ENCODE measurements at regions not wholly inside any gene's neighbourhood (a gene's known extent, or its start where the extent isn't known, plus 50 kb on each side); places are given as distances from the start of the nearest gene placed in this dataset.

DNA sequence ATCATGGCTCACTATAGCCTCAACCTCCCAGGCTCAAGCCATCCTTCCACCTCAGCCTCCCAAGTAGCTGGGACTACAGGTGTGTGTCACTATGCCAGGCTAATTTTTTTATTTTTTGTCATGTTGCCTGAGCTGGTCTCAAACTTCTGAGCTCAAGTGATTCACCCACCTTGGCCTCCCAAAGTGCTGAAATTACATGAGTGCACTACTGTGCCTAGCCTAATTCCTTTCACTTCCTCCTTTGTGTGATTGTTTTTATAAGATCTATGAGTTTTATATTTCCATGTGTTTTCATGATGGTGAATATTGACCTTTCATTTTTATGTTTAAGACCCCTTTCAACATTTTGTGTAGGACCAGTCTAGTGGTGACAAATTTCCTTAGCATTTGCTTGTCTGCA lies 55.2 kb upstream of the IL12B start:
- Mint-ChIP-seq H3K27me3 (ENCODE audit: insufficient read depth) (no peaks in the 10 kb centered on the region; the same call in none of the 2 replicates), H3K9me3 (peaks cover 22% of the 10 kb centered on the region), H3K4me1 (ENCODE audit: low read depth) (no peaks in the 10 kb centered on the region), H3K36me3 (ENCODE audit: low read depth) (peaks cover 9% of the 10 kb centered on the region), H3K4me3 (no peak overlapping the region), H3K27ac (no peak overlapping the region)
- TF ChIP-seq, protein P1, sequence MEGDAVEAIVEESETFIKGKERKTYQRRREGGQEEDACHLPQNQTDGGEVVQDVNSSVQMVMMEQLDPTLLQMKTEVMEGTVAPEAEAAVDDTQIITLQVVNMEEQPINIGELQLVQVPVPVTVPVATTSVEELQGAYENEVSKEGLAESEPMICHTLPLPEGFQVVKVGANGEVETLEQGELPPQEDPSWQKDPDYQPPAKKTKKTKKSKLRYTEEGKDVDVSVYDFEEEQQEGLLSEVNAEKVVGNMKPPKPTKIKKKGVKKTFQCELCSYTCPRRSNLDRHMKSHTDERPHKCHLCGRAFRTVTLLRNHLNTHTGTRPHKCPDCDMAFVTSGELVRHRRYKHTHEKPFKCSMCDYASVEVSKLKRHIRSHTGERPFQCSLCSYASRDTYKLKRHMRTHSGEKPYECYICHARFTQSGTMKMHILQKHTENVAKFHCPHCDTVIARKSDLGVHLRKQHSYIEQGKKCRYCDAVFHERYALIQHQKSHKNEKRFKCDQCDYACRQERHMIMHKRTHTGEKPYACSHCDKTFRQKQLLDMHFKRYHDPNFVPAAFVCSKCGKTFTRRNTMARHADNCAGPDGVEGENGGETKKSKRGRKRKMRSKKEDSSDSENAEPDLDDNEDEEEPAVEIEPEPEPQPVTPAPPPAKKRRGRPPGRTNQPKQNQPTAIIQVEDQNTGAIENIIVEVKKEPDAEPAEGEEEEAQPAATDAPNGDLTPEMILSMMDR (IDR thresholded peaks at IDR 0.05) = no peak
- DNase-seq = no peak

DNA sequence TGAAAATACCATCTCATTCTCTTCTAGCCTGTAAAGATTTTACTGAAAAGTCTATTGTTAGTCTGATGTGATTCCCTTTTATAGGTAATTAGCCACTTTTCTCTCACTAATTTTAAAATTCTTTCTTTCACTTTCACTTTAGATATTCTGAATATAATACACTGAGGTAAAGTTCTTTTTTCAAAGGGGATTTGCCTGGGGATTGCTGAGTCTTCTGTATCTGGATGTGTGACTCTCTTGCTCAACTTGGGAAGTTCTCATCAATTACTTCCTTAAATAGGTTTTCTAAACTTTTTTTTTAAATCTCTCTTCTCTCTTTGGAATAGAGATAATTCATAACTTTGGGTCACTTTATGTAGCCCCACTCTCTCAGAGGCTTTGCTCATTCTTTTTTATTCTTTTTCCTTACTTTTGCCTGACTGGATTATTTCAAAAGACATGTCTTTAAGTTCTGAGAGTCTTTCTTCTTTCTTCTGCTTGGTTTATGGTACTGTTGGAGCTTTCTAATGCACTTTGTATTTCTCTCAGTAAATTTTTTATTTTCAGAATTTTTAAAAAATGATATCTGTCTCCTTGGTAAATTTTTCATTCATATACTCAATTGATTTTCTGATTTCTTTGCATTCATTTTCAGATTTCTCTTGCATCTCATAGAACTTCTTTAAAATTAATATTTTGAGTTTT lies 55.9 kb upstream of the IL12B start:
- peaks cover 9% of the 10 kb centered on the region for H3K36me3 Mint-ChIP-seq (ENCODE audit: low read depth)
- H3K9me3 Mint-ChIP-seq = peaks cover 22% of the 10 kb centered on the region
- no peak overlapping the region for H3K27ac Mint-ChIP-seq
- TF ChIP-seq, protein P1 (IDR thresholded peaks at IDR 0.05) = no peak
- no peak for DNase-seq
- no peaks in the 10 kb centered on the region for H3K4me1 Mint-ChIP-seq (ENCODE audit: low read depth)
- H3K4me3 Mint-ChIP-seq = no peak overlapping the region
- no peaks in the 10 kb centered on the region; the same call in none of the 2 replicates for H3K27me3 Mint-ChIP-seq (ENCODE audit: insufficient read depth)

DNA sequence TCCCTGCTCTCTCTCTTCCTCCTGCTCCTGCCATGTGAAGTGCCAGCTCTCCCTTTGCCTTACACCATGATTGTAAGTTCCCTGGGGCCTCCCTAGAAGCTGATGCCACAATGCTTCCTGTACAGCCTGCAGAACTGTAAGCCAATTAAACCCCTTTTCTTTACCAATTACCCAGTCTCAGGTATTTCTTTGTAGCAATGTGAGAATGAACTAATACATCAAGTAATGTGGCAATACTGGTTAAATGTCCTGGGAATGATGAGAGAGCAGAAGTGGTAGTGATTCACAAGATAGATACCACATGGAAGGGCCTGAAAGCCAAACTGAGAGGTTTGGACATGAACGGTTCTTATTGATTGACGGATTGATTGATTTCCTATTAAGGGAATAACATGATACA lies 62.6 kb upstream of the IL12B start:
- no peak overlapping the region for H3K27ac Mint-ChIP-seq
- H3K36me3 Mint-ChIP-seq (ENCODE audit: low read depth) = no peaks in the 10 kb centered on the region
- no peaks in the 10 kb centered on the region for H3K4me1 Mint-ChIP-seq (ENCODE audit: low read depth)

DNA sequence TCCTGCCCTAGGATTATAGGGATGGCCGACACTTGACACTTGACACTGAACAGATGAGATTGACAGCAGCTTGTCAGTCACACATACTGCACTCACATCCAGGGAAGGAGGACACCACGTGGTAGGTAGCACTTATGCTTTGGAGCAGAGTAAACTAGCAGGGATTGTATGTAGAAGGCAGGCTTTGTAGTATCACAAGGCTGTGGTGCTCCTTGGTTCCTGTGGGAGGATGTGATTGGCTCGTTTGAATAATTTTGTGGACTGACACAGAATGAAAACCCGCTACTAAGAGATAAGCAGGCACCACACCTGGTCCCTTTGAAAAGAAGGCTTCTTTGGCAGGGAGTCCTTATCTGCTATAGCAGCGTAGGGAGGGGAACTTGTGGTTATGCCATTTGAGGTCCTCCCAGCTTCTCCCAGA lies 63.6 kb upstream of the IL12B start:
- peaks cover 9% of the 10 kb centered on the region; the same call in 1 of the 2 replicates for H3K27me3 Mint-ChIP-seq (ENCODE audit: insufficient read depth)
- H3K4me3 Mint-ChIP-seq = no peak overlapping the region
- no peak for DNase-seq
- no peaks in the 10 kb centered on the region for H3K36me3 Mint-ChIP-seq (ENCODE audit: low read depth)
- no peaks in the 10 kb centered on the region for H3K4me1 Mint-ChIP-seq (ENCODE audit: low read depth)
- TF ChIP-seq, protein P1 (IDR thresholded peaks at IDR 0.05) = no peak
- no peaks in the 10 kb centered on the region for H3K9me3 Mint-ChIP-seq
- H3K27ac Mint-ChIP-seq = no peak overlapping the region

More for the DNA sequence above, 62.6 kb upstream of the IL12B start:
- DNase-seq = no peak
- Mint-ChIP-seq H3K4me3 (no peak overlapping the region), H3K9me3 (no peaks in the 10 kb centered on the region), H3K27me3 (ENCODE audit: insufficient read depth) (peaks cover 6% of the 10 kb centered on the region; the same call in 1 of the 2 replicates)
- TF ChIP-seq, protein P1 (IDR thresholded peaks at IDR 0.05) = no peak

DNA sequence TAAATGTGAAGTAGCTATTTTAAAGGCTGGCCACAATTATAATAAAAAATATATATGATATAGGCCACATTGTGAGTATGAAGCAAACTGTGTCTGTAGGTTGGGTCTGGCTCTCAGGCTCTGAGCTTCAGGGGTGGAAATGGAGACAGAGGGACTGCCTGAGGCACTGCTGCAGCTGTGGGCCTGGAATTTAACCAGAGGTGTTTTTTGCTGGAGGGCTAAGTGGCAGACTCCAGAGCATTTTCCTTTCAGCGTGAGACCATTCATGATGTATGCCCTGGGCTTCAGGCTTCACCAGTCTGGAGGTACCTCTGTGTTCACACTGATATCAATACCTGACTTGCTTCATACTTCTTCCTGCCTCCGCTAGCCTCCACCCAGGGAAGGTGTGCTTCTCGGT lies 64.9 kb upstream of the IL12B start:
- Mint-ChIP-seq H3K27ac (no peak overlapping the region), H3K4me1 (ENCODE audit: low read depth) (no peaks in the 10 kb centered on the region), H3K4me3 (no peak overlapping the region), H3K36me3 (ENCODE audit: low read depth) (no peaks in the 10 kb centered on the region), H3K9me3 (no peaks in the 10 kb centered on the region), H3K27me3 (ENCODE audit: insufficient read depth) (peaks cover 11% of the 10 kb centered on the region)
- TF ChIP-seq, protein P1 (IDR thresholded peaks at IDR 0.05) = no peak
- no peak for DNase-seq

All from HFFc6 (cell line).